ENCODE measurements at regions not wholly inside any gene's neighbourhood (a gene's known extent, or its start where the extent isn't known, plus 50 kb on each side); places are given as distances from the start of the nearest gene placed in this dataset.
"Not testable (repeated sequence)": the region's sequence is repeated elsewhere in the genome, so short reads cannot be mapped to it uniquely, and the experiment has no call there.

- TF ChIP-seq CTCF (IDR thresholded peaks at IDR 0.05); POLR2AphosphoS5 (IDR thresholded peaks at IDR 0.05; ENCODE audit: insufficient read depth in 1 of 2, low read depth in 1 of 2): not testable (repeated sequence)
Measured at GRCh38 chr12:89764164-89764563, 55.5 kb upstream of the ATP2B1 start.

Measured in vagina (tissue), 2 donors.